Right lobe of liver (tissue), 4 donors: ENCODE measurements at regions not wholly inside any gene's neighbourhood (a gene's known extent, or its start where the extent isn't known, plus 50 kb on each side); places are given as distances from the start of the nearest gene placed in this dataset.

Experiments
- CTCF ChIP-seq, 4 donors: fragments of 200-600 bp in 3 of 4; fragments of 450-650 bp in 1 of 4; IDR thresholded peaks; one replicate each; pipeline versions ENCODE4 v1.5.1 to v1.8.0; 2016 to 2022; ENCODE audit warnings: antibody characterized with exemption in 4 of 4, mild to moderate bottlenecking in 2 of 4
- POLR2A ChIP-seq: fragments of 450-650 bp; IDR thresholded peaks from one replicate; pipeline ENCODE4 v1.6.1; 2017; ENCODE audit warnings: antibody characterized with exemption, mild to moderate bottlenecking
- donor health status: DM: no; HTN: no; CAD: no.
- donor health status: DM: no; HTN: no; CAD: no.
- donor health status: DM: no; HTN: yes; CAD: no.

- TF ChIP-seq POLR2A: no peak
- TF ChIP-seq CTCF (IDR thresholded peaks at IDR 0.05): no peak
These were observed 378.7 kb upstream of the ATP11B start for GRCh38 chr3:182414586-182414985.
